Thyroid gland (tissue), 4 donors: ENCODE measurements at regions not wholly inside any gene's neighbourhood (a gene's known extent, or its start where the extent isn't known, plus 50 kb on each side); places are given as distances from the start of the nearest gene placed in this dataset.
"Not testable (repeated sequence)": the region's sequence is repeated elsewhere in the genome, so short reads cannot be mapped to it uniquely, and the experiment has no call there.

Experiments used
- POLR2A ChIP-seq, 2 donors: fragments of 450-650 bp; IDR thresholded peaks; one replicate each; pipeline ENCODE4 v1.6.1; 2017; ENCODE audit warnings: antibody characterized with exemption in 2 of 2, mild to moderate bottlenecking in 2 of 2, moderate library complexity in 1 of 2
- TF ChIP-seq, protein P1 (sequence below), 6 experiments: fragments of 200-600 bp in 3 of 6; fragments of 450-650 bp in 3 of 6; sonication (generic) in 3 of 6; IDR thresholded peaks; one replicate each; pipeline ENCODE4 v1.5.1; 2016 to 2019; ENCODE audit warnings: antibody characterized with exemption in 6 of 6, mild to moderate bottlenecking in 2 of 6, inconsistent platforms in 1 of 6, moderate library complexity in 1 of 6

DNA sequence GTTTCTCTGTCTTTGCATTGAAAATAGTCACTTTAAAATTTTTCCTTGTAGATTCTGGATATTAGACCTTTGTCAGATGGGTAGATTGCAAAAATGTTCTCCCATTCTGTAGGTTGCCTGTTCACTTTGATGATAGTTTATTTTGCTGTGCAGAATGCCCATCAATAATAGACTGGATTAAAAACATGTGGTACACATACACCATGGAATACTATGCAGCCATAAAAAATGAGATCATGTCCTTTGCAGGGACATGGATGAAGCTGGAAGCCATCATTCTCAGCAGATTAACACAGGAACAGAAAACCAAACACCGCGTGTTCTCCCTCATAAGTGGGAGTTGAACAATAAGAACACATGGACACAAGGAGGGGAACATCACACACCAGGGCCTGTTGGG, 670.2 kb upstream of the SOX9 start:
- TF ChIP-seq POLR2A (IDR thresholded peaks at IDR 0.05), result not testable (repeated sequence)
- TF ChIP-seq, protein P1, sequence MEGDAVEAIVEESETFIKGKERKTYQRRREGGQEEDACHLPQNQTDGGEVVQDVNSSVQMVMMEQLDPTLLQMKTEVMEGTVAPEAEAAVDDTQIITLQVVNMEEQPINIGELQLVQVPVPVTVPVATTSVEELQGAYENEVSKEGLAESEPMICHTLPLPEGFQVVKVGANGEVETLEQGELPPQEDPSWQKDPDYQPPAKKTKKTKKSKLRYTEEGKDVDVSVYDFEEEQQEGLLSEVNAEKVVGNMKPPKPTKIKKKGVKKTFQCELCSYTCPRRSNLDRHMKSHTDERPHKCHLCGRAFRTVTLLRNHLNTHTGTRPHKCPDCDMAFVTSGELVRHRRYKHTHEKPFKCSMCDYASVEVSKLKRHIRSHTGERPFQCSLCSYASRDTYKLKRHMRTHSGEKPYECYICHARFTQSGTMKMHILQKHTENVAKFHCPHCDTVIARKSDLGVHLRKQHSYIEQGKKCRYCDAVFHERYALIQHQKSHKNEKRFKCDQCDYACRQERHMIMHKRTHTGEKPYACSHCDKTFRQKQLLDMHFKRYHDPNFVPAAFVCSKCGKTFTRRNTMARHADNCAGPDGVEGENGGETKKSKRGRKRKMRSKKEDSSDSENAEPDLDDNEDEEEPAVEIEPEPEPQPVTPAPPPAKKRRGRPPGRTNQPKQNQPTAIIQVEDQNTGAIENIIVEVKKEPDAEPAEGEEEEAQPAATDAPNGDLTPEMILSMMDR (IDR thresholded peaks at IDR 0.05), result not testable (repeated sequence)
